ENCODE measurements at regions not wholly inside any gene's neighbourhood (a gene's known extent, or its start where the extent isn't known, plus 50 kb on each side); places are given as distances from the start of the nearest gene placed in this dataset.

- Histone ChIP-seq H3K27me3 (ENCODE audit: insufficient read depth, low read length) (no peaks in the 10 kb centered on the region), H3K27ac (ENCODE audit: low read length) (no peak overlapping the region), H3K4me3 (ENCODE audit: low read length) (no peak overlapping the region), H3K4me1 (ENCODE audit: insufficient read depth, low read length) (no peaks in the 10 kb centered on the region), H3K9ac (ENCODE audit: low read depth, low read length) (no peak overlapping the region), H3K36me3 (ENCODE audit: insufficient read depth, low read depth, low read length) (no peaks in the 10 kb centered on the region), H3K9me3 (ENCODE audit: insufficient read depth, low read depth, low read length) (no peaks in the 10 kb centered on the region)
Observed at GRCh38 chr6:119966484-119966883, 616.9 kb upstream of the MAN1A1 start.

DNA sequence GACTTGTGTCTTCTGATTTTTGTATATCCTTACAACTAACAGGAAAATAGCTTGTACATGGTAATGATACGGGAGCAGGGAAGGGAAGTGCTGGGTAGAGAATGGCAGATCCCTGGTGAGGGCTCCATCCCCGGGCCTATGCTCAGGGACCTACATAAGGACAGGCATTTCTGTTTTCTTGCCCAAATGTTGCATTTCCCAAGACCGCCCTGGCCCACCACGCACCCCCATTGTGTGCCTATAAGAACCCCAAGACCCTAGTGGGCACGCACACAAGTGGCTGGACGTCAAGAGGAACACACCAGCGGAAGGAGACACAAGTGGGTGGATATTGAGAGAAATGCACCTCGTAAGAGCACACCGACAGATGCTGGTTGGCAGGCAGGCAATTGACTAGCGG is 616.3 kb upstream of the MAN1A1 start:
- Histone ChIP-seq H3K27ac (ENCODE audit: low read length) (no peak overlapping the region), H3K4me1 (ENCODE audit: insufficient read depth, low read length) (no peaks in the 10 kb centered on the region), H3K9ac (ENCODE audit: low read depth, low read length) (no peak overlapping the region), H3K4me3 (ENCODE audit: low read length) (no peak overlapping the region), H3K27me3 (ENCODE audit: insufficient read depth, low read length) (no peaks in the 10 kb centered on the region), H3K9me3 (ENCODE audit: insufficient read depth, low read depth, low read length) (no peaks in the 10 kb centered on the region), H3K36me3 (ENCODE audit: insufficient read depth, low read depth, low read length) (no peaks in the 10 kb centered on the region)

DNA sequence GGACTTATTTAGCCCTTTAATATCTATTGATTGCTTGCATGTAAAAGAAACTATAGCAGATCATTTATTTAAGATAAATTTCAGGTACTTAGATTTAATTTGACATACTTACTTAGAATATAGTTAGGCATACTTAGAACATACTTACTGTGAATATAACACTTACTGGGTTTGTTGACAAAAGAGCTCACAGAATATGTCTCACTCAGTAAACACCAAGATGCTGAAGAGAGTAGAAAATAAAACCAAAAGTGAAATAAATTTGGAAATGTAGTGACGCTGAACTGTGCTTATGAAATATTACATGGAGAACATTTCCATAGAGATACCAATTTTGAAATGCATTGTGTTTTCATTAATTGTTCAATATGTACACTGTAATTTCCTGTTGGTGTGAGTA is 615.4 kb upstream of the MAN1A1 start:
- Histone ChIP-seq H3K36me3 (ENCODE audit: insufficient read depth, low read depth, low read length) (no peaks in the 10 kb centered on the region), H3K9ac (ENCODE audit: low read depth, low read length) (no peak overlapping the region), H3K4me1 (ENCODE audit: insufficient read depth, low read length) (no peaks in the 10 kb centered on the region), H3K27me3 (ENCODE audit: insufficient read depth, low read length) (no peaks in the 10 kb centered on the region), H3K4me3 (ENCODE audit: low read length) (no peak overlapping the region), H3K27ac (ENCODE audit: low read length) (no peak overlapping the region), H3K9me3 (ENCODE audit: insufficient read depth, low read depth, low read length) (no peaks in the 10 kb centered on the region)

DNA sequence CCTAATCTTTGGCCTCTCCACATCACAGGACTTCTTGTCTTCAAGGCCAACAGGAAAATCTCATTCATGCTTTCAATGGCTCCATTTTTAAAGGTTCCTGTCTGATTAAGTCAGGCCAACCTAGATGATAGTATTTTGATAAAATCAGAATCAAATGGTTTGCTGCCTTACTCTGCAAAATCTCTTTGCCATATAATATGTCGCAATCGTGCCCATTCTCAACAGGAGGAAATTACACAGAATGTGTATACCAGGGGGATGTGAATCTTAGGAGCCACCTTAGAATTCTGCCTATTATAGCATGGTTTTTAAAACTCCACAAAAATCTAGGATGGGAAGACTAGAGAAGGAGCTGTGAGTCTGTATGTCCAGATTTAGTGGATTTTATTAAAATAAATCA is 612.9 kb upstream of the MAN1A1 start:
- no peak overlapping the region for H3K9ac ChIP-seq (ENCODE audit: low read depth, low read length)
- no peaks in the 10 kb centered on the region; the same call in 1 of the 2 replicates for H3K4me1 ChIP-seq (ENCODE audit: insufficient read depth, low read length)
- H3K4me3 ChIP-seq (ENCODE audit: low read length), result no peak overlapping the region
- no peaks in the 10 kb centered on the region for H3K27me3 ChIP-seq (ENCODE audit: insufficient read depth, low read length)
- no peaks in the 10 kb centered on the region for H3K9me3 ChIP-seq (ENCODE audit: insufficient read depth, low read depth, low read length)
- H3K36me3 ChIP-seq (ENCODE audit: insufficient read depth, low read depth, low read length), result no peaks in the 10 kb centered on the region
- no peak overlapping the region for H3K27ac ChIP-seq (ENCODE audit: low read length)

GRCh38 chr6:119961450-119961849 is 611.9 kb upstream of the MAN1A1 start:
- no peaks in the 10 kb centered on the region for H3K27me3 ChIP-seq (ENCODE audit: insufficient read depth, low read length)
- H3K27ac ChIP-seq (ENCODE audit: low read length), result no peak overlapping the region
- no peak overlapping the region for H3K4me3 ChIP-seq (ENCODE audit: low read length)

DNA sequence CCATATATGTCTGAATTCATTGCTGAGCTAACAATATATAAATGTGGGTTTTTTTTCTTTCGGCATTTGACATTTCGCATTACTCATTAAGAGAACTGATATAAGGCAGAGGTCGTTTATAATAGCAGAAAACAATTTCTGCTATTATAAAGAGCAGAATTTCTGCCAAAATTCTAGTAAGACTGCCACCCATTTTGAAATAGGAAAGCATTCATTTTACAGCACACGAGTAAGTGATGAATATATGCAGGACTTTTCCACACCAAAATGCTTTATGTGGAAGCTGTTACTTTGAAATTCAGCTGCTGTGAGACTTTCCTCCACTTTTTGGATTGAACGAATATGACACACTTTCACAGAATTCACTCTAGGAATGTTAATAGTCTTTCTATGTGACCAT is 610.9 kb upstream of the MAN1A1 start:
- no peak overlapping the region for H3K27ac ChIP-seq (ENCODE audit: low read length)
- no peak overlapping the region for H3K9ac ChIP-seq (ENCODE audit: low read depth, low read length)
- H3K27me3 ChIP-seq (ENCODE audit: insufficient read depth, low read length), result no peaks in the 10 kb centered on the region
- H3K9me3 ChIP-seq (ENCODE audit: insufficient read depth, low read depth, low read length), result no peaks in the 10 kb centered on the region
- H3K36me3 ChIP-seq (ENCODE audit: insufficient read depth, low read depth, low read length), result no peaks in the 10 kb centered on the region
- no peak overlapping the region for H3K4me3 ChIP-seq (ENCODE audit: low read length)
- no peaks in the 10 kb centered on the region; the same call in 1 of the 2 replicates for H3K4me1 ChIP-seq (ENCODE audit: insufficient read depth, low read length)

More at GRCh38 chr6:119961450-119961849, 611.9 kb upstream of the MAN1A1 start:
- Histone ChIP-seq H3K9me3 (ENCODE audit: insufficient read depth, low read depth, low read length) (no peaks in the 10 kb centered on the region), H3K36me3 (ENCODE audit: insufficient read depth, low read depth, low read length) (no peaks in the 10 kb centered on the region), H3K4me1 (ENCODE audit: insufficient read depth, low read length) (no peaks in the 10 kb centered on the region; the same call in 1 of the 2 replicates), H3K9ac (ENCODE audit: low read depth, low read length) (no peak overlapping the region)

DNA sequence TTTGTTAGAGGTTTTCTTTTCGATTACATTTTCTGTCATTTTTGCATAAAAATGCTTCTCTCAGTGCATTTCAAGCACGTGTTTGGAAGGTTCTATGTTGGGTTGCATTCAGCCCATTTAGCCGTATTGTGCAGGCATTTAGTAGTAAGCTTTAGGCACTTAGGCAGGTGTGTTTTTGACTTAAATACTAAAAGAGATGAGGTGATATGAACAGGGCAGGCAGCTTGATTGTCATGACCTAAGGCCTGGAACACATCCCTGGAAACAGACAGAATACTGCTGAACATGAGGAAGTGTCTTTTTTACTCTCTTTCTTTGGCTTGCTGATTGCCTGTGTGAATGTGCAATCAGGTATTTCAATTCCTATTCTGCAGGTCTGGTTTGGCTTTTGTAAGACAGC is 610.5 kb upstream of the MAN1A1 start:
- Histone ChIP-seq H3K4me1 (ENCODE audit: insufficient read depth, low read length) (no peaks in the 10 kb centered on the region; the same call in 1 of the 2 replicates), H3K4me3 (ENCODE audit: low read length) (no peak overlapping the region), H3K9ac (ENCODE audit: low read depth, low read length) (no peak overlapping the region), H3K27me3 (ENCODE audit: insufficient read depth, low read length) (no peaks in the 10 kb centered on the region), H3K36me3 (ENCODE audit: insufficient read depth, low read depth, low read length) (no peaks in the 10 kb centered on the region), H3K9me3 (ENCODE audit: insufficient read depth, low read depth, low read length) (no peaks in the 10 kb centered on the region), H3K27ac (ENCODE audit: low read length) (no peak overlapping the region)

DNA sequence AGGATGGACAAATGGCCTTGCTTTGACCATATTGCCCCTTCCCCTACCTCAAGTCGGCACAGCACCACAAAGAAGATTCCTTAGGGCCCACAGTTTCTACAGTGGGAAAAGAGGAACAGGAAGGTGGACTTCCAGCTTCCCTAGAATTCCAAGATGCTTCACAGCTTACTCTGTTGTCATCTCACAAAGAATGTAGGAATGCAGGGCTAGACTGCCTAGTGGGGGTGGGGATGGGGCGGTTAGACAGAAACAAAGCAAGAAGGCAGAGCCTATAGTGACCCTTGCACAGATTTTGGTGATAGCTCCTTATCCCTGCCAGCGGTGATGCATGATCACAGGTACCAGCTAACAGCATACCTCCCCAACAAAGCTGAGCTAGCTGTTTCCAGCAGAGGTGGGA is 607.6 kb upstream of the MAN1A1 start:
- H3K4me1 ChIP-seq (ENCODE audit: insufficient read depth, low read length), result no peaks in the 10 kb centered on the region; the same call in 1 of the 2 replicates
- H3K9ac ChIP-seq (ENCODE audit: low read depth, low read length), result no peak overlapping the region
- H3K27ac ChIP-seq (ENCODE audit: low read length), result no peak overlapping the region
- H3K27me3 ChIP-seq (ENCODE audit: insufficient read depth, low read length), result no peaks in the 10 kb centered on the region
- H3K9me3 ChIP-seq (ENCODE audit: insufficient read depth, low read depth, low read length), result no peaks in the 10 kb centered on the region
- no peaks in the 10 kb centered on the region for H3K36me3 ChIP-seq (ENCODE audit: insufficient read depth, low read depth, low read length)
- H3K4me3 ChIP-seq (ENCODE audit: low read length), result no peak overlapping the region

GRCh38 chr6:119952696-119953095 is 603.1 kb upstream of the MAN1A1 start:
- no peaks in the 10 kb centered on the region for H3K9me3 ChIP-seq (ENCODE audit: insufficient read depth, low read depth, low read length)
- no peak overlapping the region for H3K9ac ChIP-seq (ENCODE audit: low read depth, low read length)

GRCh38 chr6:119950681-119951080 is 601.1 kb upstream of the MAN1A1 start:
- Histone ChIP-seq H3K9me3 (ENCODE audit: insufficient read depth, low read depth, low read length) (no peaks in the 10 kb centered on the region), H3K36me3 (ENCODE audit: insufficient read depth, low read depth, low read length) (no peaks in the 10 kb centered on the region), H3K9ac (ENCODE audit: low read depth, low read length) (no peak overlapping the region), H3K4me1 (ENCODE audit: insufficient read depth, low read length) (no peaks in the 10 kb centered on the region), H3K27ac (ENCODE audit: low read length) (no peak overlapping the region), H3K27me3 (ENCODE audit: insufficient read depth, low read length) (no peaks in the 10 kb centered on the region), H3K4me3 (ENCODE audit: low read length) (no peak overlapping the region)

More at GRCh38 chr6:119952696-119953095, 603.1 kb upstream of the MAN1A1 start:
- Histone ChIP-seq H3K4me1 (ENCODE audit: insufficient read depth, low read length) (no peaks in the 10 kb centered on the region; the same call in 1 of the 2 replicates), H3K36me3 (ENCODE audit: insufficient read depth, low read depth, low read length) (no peaks in the 10 kb centered on the region), H3K27ac (ENCODE audit: low read length) (no peak overlapping the region), H3K4me3 (ENCODE audit: low read length) (no peak overlapping the region), H3K27me3 (ENCODE audit: insufficient read depth, low read length) (no peaks in the 10 kb centered on the region)

DNA sequence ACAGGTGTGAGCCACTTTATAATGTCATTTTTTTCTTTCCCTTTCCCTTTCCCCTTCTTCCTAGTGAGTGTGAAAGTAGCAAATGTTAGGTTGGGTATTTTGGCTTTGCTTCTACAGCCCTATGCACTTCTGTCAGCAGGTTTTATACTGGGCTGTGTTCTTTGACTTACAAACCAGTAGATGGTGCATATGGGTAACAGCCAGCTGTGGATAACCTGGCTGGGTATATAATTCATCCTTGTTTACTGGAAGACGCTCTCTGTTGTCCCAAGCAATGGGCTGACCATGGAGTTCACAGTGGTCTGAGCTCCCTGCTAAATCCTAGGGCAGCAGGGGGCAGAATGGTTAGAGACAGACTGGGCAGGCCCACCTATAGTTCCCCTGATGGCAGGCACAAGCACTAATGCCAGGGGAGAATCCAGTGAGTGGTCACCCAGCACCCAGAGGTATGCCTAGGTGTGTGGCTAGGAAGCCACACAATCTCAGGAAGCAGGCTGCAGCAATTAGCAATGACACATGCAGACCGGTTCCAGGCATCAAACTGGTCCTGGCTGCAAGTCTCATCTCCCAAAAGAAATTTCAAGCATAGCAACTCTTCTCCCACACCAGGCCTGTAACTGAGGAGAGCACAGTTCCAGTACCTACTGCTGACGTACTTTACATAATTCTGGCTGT is 592.7 kb upstream of the MAN1A1 start:
- H3K9ac ChIP-seq (ENCODE audit: low read depth, low read length), result no peak overlapping the region
- H3K4me1 ChIP-seq (ENCODE audit: insufficient read depth, low read length), result no peaks in the 10 kb centered on the region
- no peak overlapping the region for H3K4me3 ChIP-seq (ENCODE audit: low read length)
- H3K9me3 ChIP-seq (ENCODE audit: insufficient read depth, low read depth, low read length), result no peaks in the 10 kb centered on the region
- H3K27me3 ChIP-seq (ENCODE audit: insufficient read depth, low read length), result no peaks in the 10 kb centered on the region
- no peak overlapping the region for H3K27ac ChIP-seq (ENCODE audit: low read length)
- no peaks in the 10 kb centered on the region for H3K36me3 ChIP-seq (ENCODE audit: insufficient read depth, low read depth, low read length)

DNA sequence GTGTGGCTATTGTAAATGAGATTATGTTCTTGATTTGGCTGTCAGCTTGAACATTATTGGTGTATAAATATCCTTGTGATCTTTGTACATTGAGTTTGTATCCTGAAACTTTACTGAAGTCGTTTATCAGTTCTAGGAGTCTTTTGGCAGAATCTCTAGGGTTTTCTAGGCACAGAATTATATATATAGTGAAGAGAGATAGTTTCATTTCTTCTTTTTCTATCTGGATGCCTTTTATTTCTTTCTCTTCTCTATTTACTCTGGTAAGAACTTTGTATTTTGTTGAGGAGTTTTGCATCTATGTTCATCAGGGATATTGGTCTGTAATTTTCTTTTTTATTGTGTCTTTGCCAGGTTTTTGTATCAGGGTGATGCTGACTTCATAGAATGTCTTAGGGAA is 589.2 kb upstream of the MAN1A1 start:
- H3K27me3 ChIP-seq (ENCODE audit: insufficient read depth, low read length), result no peaks in the 10 kb centered on the region
- no peaks in the 10 kb centered on the region for H3K4me1 ChIP-seq (ENCODE audit: insufficient read depth, low read length)
- H3K9me3 ChIP-seq (ENCODE audit: insufficient read depth, low read depth, low read length), result no peaks in the 10 kb centered on the region
- H3K27ac ChIP-seq (ENCODE audit: low read length), result no peak overlapping the region
- no peaks in the 10 kb centered on the region for H3K36me3 ChIP-seq (ENCODE audit: insufficient read depth, low read depth, low read length)
- H3K4me3 ChIP-seq (ENCODE audit: low read length), result no peak overlapping the region
- no peak overlapping the region for H3K9ac ChIP-seq (ENCODE audit: low read depth, low read length)
